Astrocyte (in vitro differentiated cells and primary cell): ENCODE measurements at regions not wholly inside any gene's neighbourhood (a gene's known extent, or its start where the extent isn't known, plus 50 kb on each side); places are given as distances from the start of the nearest gene placed in this dataset.

Source experiments
- DNase-seq: peaks from one replicate; pipeline ENCODE4 v3.0.0-alpha.2; 2010; ENCODE audit warnings: low read depth
- FAIRE-seq: peaks from 2 replicates; lab custom pipeline; 2011; peaks lifted over from hg19 to GRCh38; lab: Jason Lieb, UNC
- H2AFZ ChIP-seq: 2 replicates; pipeline ENCODE4 v1.6.0; 2012; ENCODE audit warnings: low read depth, low read length, inconsistent platforms
- H3K27ac ChIP-seq: 2 replicates; pipeline ENCODE4 v1.5.1; 2011; ENCODE audit warnings: low read depth, low read length, inconsistent platforms
- H3K27me3 ChIP-seq: 2 replicates; pipeline ENCODE4 v1.6.0; 2011; ENCODE audit warnings: low read length, inconsistent platforms; ENCODE audit not compliant: insufficient read depth
- H3K36me3 ChIP-seq: 2 replicates; pipeline ENCODE4 v1.5.1; 2011; ENCODE audit warnings: low read length, inconsistent platforms; ENCODE audit not compliant: insufficient read depth
- H3K4me1 ChIP-seq: 2 replicates; pipeline ENCODE4 v1.5.1; 2011; ENCODE audit warnings: low read length, inconsistent platforms; ENCODE audit not compliant: insufficient read depth
- H3K4me2 ChIP-seq: 2 replicates; pipeline ENCODE4 v1.6.0; 2012; ENCODE audit warnings: low read length, inconsistent platforms
- H3K4me3 ChIP-seq: 2 replicates; pipeline ENCODE4 v1.5.1; 2011; ENCODE audit warnings: low read depth, mild to moderate bottlenecking, low read length, inconsistent platforms; ENCODE audit not compliant: insufficient read depth
- H3K79me2 ChIP-seq: 2 replicates; pipeline ENCODE4 v1.6.0; 2012; ENCODE audit warnings: mild to moderate bottlenecking, low read length, inconsistent platforms; ENCODE audit not compliant: insufficient read depth
- H3K9ac ChIP-seq: 2 replicates; pipeline ENCODE4 v1.6.0; 2012; ENCODE audit warnings: mild to moderate bottlenecking, low read length, inconsistent platforms
- H3K9me3 ChIP-seq: 2 replicates; pipeline ENCODE4 v1.5.1; 2012; ENCODE audit warnings: low read depth, mild to moderate bottlenecking, low read length, inconsistent platforms; ENCODE audit not compliant: insufficient read depth
- H4K20me1 ChIP-seq: 2 replicates; pipeline ENCODE4 v1.6.0; 2012; ENCODE audit warnings: low read length, inconsistent platforms; ENCODE audit not compliant: insufficient read depth
- H3K27ac Mint-ChIP-seq: one replicate; pipeline ENCODE4 v1.8.0; 2021; ENCODE audit warnings: mild to moderate bottlenecking, mixed read lengths; ENCODE audit not compliant: unreplicated experiment
- H3K27me3 Mint-ChIP-seq: one replicate; pipeline ENCODE4 v1.8.0; 2021; ENCODE audit warnings: low read depth, mixed read lengths; ENCODE audit not compliant: unreplicated experiment
- H3K36me3 Mint-ChIP-seq: one replicate; pipeline ENCODE4 v1.8.0; 2021; ENCODE audit warnings: low read depth, mixed read lengths; ENCODE audit not compliant: unreplicated experiment
- H3K4me1 Mint-ChIP-seq: one replicate; pipeline ENCODE4 v1.8.0; 2021; ENCODE audit warnings: low read depth, mixed read lengths; ENCODE audit not compliant: unreplicated experiment
- H3K4me3 Mint-ChIP-seq: one replicate; pipeline ENCODE4 v1.8.0; 2021; ENCODE audit warnings: mild to moderate bottlenecking, moderate library complexity, mixed read lengths; ENCODE audit not compliant: unreplicated experiment
- H3K9me3 Mint-ChIP-seq: one replicate; pipeline ENCODE4 v1.8.0; 2021; ENCODE audit warnings: mild to moderate bottlenecking, mixed read lengths; ENCODE audit not compliant: unreplicated experiment
- EZH2 ChIP-seq: IDR thresholded peaks from 2 replicates; pipeline ENCODE4 v1.6.1; 2012; ENCODE audit warnings: mild to moderate bottlenecking, low read length, inconsistent platforms; ENCODE audit not compliant: insufficient read depth
- TF ChIP-seq, protein P1 (sequence below): IDR thresholded peaks from 2 replicates; pipeline ENCODE4 v1.5.1; 2011; ENCODE audit warnings: low read depth, mild to moderate bottlenecking, inconsistent platforms, low read length, moderate library complexity; ENCODE audit not compliant: insufficient read depth

GRCh38 chr2:72040629-72041571 is 106.8 kb downstream of the CYP26B1 start:
- Mint-ChIP-seq H3K4me3 (no peak overlapping the region), H3K27me3 (peaks cover 25% of the 10 kb centered on the region), H3K4me1 (peaks cover 16% of the 10 kb centered on the region), H3K9me3 (peaks cover 14% of the 10 kb centered on the region), H3K36me3 (peaks cover 4% of the 10 kb centered on the region), H3K27ac (peak overlapping the region; percentile 14)
- TF ChIP-seq, protein P1, sequence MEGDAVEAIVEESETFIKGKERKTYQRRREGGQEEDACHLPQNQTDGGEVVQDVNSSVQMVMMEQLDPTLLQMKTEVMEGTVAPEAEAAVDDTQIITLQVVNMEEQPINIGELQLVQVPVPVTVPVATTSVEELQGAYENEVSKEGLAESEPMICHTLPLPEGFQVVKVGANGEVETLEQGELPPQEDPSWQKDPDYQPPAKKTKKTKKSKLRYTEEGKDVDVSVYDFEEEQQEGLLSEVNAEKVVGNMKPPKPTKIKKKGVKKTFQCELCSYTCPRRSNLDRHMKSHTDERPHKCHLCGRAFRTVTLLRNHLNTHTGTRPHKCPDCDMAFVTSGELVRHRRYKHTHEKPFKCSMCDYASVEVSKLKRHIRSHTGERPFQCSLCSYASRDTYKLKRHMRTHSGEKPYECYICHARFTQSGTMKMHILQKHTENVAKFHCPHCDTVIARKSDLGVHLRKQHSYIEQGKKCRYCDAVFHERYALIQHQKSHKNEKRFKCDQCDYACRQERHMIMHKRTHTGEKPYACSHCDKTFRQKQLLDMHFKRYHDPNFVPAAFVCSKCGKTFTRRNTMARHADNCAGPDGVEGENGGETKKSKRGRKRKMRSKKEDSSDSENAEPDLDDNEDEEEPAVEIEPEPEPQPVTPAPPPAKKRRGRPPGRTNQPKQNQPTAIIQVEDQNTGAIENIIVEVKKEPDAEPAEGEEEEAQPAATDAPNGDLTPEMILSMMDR, result no peak
- TF ChIP-seq EZH2, result no peak
- Histone ChIP-seq H3K27ac (no peak overlapping the region), H3K27me3 (no peaks in the 10 kb centered on the region), H3K4me3 (no peak overlapping the region), H3K4me2 (peak overlapping the region; percentile 7), H3K4me1 (peaks cover 4% of the 10 kb centered on the region), H3K79me2 (no peaks in the 10 kb centered on the region), H4K20me1 (no peaks in the 10 kb centered on the region), H3K9ac (no peak overlapping the region), H3K36me3 (no peaks in the 10 kb centered on the region), H2AFZ (no peak overlapping the region), H3K9me3 (peaks cover 4% of the 10 kb centered on the region)
- FAIRE-seq, result no peak
- peak; percentile 94 for DNase-seq

DNA sequence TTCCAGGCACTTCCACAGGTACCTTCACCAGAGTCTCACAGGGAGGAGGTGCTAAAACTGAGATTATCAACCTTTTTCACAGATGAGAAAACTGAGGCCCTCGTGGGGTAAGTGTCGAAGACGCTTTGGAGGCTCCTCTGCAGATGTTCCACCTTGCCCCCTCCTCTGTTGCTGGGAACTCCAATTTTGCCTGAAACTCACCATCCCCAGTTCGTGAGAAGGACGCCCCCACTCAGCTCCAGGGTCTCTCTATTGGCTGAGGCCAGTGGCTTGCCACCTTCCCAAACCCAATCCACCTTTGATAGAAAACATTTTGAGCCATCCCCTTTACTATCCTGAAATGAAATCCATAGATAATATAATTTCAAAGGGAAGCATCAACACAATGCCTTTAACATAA is 109.1 kb downstream of the CYP26B1 start:
- no peak overlapping the region for H3K4me3 Mint-ChIP-seq
- no peak overlapping the region for H3K27ac Mint-ChIP-seq
- peaks cover 43% of the 10 kb centered on the region for H3K27me3 Mint-ChIP-seq
- H3K36me3 Mint-ChIP-seq, result peaks cover 3% of the 10 kb centered on the region
- Histone ChIP-seq H4K20me1 (no peaks in the 10 kb centered on the region), H3K79me2 (no peaks in the 10 kb centered on the region), H3K27me3 (no peaks in the 10 kb centered on the region), H3K4me3 (no peak overlapping the region), H3K4me1 (peaks cover 4% of the 10 kb centered on the region), H3K36me3 (no peaks in the 10 kb centered on the region), H3K27ac (no peak overlapping the region), H3K9me3 (peaks cover 4% of the 10 kb centered on the region), H2AFZ (no peak overlapping the region), H3K4me2 (no peak overlapping the region), H3K9ac (no peak overlapping the region)
- DNase-seq (no peak), FAIRE-seq (no peak)
- H3K4me1 Mint-ChIP-seq, result peaks cover 16% of the 10 kb centered on the region
- H3K9me3 Mint-ChIP-seq, result peaks cover 12% of the 10 kb centered on the region
- TF ChIP-seq EZH2, result no peak
- TF ChIP-seq, protein P1, result no peak

DNA sequence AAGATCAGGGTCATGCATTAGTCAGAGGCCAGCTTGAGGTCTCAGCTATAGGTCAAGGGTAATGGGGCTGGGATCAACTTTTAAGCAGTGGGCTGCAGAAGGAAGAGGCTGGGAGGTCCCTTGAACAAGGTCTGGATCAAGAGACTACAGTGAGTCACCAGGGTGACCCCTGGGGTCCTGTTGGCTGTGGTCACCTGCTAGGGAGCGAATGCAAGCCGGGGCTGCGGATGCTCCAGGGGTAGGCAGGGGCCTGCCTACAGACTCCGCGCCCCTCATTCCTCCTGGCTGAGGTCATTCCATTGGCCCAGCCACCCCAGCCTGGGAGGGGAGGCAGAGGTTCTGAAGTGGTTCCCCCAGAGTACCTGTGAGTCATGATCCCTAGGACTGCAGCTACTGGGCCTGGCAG is 110.4 kb downstream of the CYP26B1 start:
- Histone ChIP-seq H3K36me3 (no peaks in the 10 kb centered on the region), H3K4me3 (no peak overlapping the region), H3K79me2 (no peaks in the 10 kb centered on the region), H3K27me3 (no peaks in the 10 kb centered on the region), H3K4me1 (peaks cover 4% of the 10 kb centered on the region), H3K4me2 (no peak overlapping the region), H3K9me3 (no peaks in the 10 kb centered on the region), H2AFZ (no peak overlapping the region), H3K9ac (no peak overlapping the region), H3K27ac (no peak overlapping the region), H4K20me1 (no peaks in the 10 kb centered on the region)
- Mint-ChIP-seq H3K27me3 (peaks cover 43% of the 10 kb centered on the region), H3K36me3 (peaks cover 3% of the 10 kb centered on the region), H3K4me1 (peaks cover 18% of the 10 kb centered on the region), H3K27ac (no peak overlapping the region), H3K4me3 (no peak overlapping the region), H3K9me3 (peaks cover 7% of the 10 kb centered on the region)
- DNase-seq (peak; percentile 41), FAIRE-seq (no peak)
- TF ChIP-seq, protein P1, result no peak
- TF ChIP-seq EZH2, result no peak
